Skeletal muscle satellite cell (primary cell): ENCODE measurements at regions not wholly inside any gene's neighbourhood (a gene's known extent, or its start where the extent isn't known, plus 50 kb on each side); places are given as distances from the start of the nearest gene placed in this dataset.

Source experiments
- H3K27me3 ChIP-seq: 2 replicates; pipeline ENCODE4 v1.7.0; 2013; ENCODE audit warnings: low read length; ENCODE audit not compliant: control insufficient read depth, insufficient read depth
- H3K36me3 ChIP-seq: 2 replicates; pipeline ENCODE4 v1.7.0; 2013; ENCODE audit warnings: mild to moderate bottlenecking, control low read depth, low read length; ENCODE audit not compliant: insufficient read depth
- H3K4me1 ChIP-seq: 2 replicates; pipeline ENCODE4 v1.7.0; 2013; ENCODE audit warnings: low read length; ENCODE audit not compliant: control insufficient read depth, insufficient read depth
- H3K4me2 ChIP-seq: 2 replicates; pipeline ENCODE4 v1.7.0; 2013; ENCODE audit warnings: mild to moderate bottlenecking, low read length
- H3K4me3 ChIP-seq: 2 replicates; pipeline ENCODE4 v1.7.0; 2013; ENCODE audit warnings: low read length
- H3K9ac ChIP-seq: 2 replicates; pipeline ENCODE4 v1.7.0; 2013; ENCODE audit warnings: mild to moderate bottlenecking, low read depth, low read length, moderate library complexity
- H3K9me3 ChIP-seq: replicated peaks from 2 replicates; pipeline ENCODE4 v1.7.0; 2013; ENCODE audit warnings: mild to moderate bottlenecking, control low read depth, low read length

GRCh38 chr20:43825051-43825402, 89.6 kb upstream of the TOX2 start:
- H3K27me3 ChIP-seq, result peaks cover 59% of the 10 kb centered on the region
- no peak overlapping the region for H3K4me3 ChIP-seq
- H3K4me1 ChIP-seq, result no peaks in the 10 kb centered on the region
- no peak overlapping the region for H3K4me2 ChIP-seq
- H3K9me3 ChIP-seq, result no peaks in the 10 kb centered on the region
- no peak overlapping the region for H3K9ac ChIP-seq
- H3K36me3 ChIP-seq, result no peaks in the 10 kb centered on the region

DNA sequence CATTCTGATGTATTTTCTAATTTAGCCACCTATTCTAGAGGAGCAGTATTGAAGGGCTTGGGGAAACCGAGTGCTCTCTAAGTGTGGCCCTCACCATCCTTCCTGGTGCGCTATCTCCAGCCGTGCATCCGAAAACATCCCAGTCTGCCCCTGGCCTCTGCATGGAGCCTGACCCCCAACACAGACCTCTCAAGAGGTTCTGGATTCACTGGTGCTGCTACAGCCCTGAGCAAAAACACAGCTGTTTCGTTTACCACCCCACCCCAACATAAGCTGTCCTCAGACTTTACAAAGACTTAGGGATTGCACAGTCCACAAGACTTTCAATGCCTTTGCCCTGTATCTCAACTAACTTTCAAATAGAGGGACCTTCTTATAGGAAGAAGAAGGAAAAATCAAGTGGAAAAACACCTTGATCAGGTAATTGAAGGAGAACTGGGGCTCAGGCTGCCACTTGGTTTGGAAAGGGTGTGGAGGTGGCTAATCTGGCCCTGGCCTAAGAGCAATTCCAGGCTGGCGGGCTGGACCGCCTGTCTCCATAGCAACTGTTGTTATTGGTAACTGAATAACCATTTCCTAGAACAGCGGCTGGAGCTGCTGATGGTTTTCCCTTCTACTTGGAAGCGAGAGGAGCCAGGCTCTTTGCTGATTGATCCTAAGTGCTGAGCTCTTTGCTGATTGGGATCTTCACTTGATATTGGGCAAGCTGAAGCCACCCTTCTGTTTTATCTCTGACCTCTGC, 90.2 kb upstream of the TOX2 start:
- Histone ChIP-seq H3K4me3 (no peak overlapping the region), H3K4me1 (no peaks in the 10 kb centered on the region), H3K4me2 (no peak overlapping the region), H3K9me3 (no peaks in the 10 kb centered on the region), H3K36me3 (no peaks in the 10 kb centered on the region), H3K27me3 (peaks cover 57% of the 10 kb centered on the region), H3K9ac (no peak overlapping the region)

GRCh38 chr20:43821795-43822194, 92.9 kb upstream of the TOX2 start:
- H3K4me2 ChIP-seq, result no peak overlapping the region
- no peaks in the 10 kb centered on the region for H3K9me3 ChIP-seq
- H3K27me3 ChIP-seq, result peaks cover 35% of the 10 kb centered on the region
- no peak overlapping the region for H3K4me3 ChIP-seq
- H3K9ac ChIP-seq, result no peak overlapping the region
- no peaks in the 10 kb centered on the region for H3K4me1 ChIP-seq
- H3K36me3 ChIP-seq, result no peaks in the 10 kb centered on the region

GRCh38 chr20:43820731-43821330, 93.8 kb upstream of the TOX2 start:
- no peak overlapping the region for H3K4me2 ChIP-seq

GRCh38 chr20:43812216-43812615, 85.4 kb upstream of the GTSF1L start:
- H3K27me3 ChIP-seq, result no peaks in the 10 kb centered on the region
- H3K9me3 ChIP-seq, result no peaks in the 10 kb centered on the region

More at GRCh38 chr20:43820731-43821330, 93.8 kb upstream of the TOX2 start:
- no peak overlapping the region for H3K4me3 ChIP-seq
- H3K4me1 ChIP-seq, result no peaks in the 10 kb centered on the region
- H3K27me3 ChIP-seq, result peaks cover 25% of the 10 kb centered on the region
- no peaks in the 10 kb centered on the region for H3K36me3 ChIP-seq
- H3K9me3 ChIP-seq, result no peaks in the 10 kb centered on the region
- no peak overlapping the region for H3K9ac ChIP-seq

GRCh38 chr20:43809206-43809819, 82.5 kb upstream of the GTSF1L start:
- Histone ChIP-seq H3K9ac (no peak overlapping the region), H3K36me3 (no peaks in the 10 kb centered on the region), H3K4me1 (no peaks in the 10 kb centered on the region), H3K4me2 (no peak overlapping the region), H3K4me3 (no peak overlapping the region), H3K9me3 (no peaks in the 10 kb centered on the region), H3K27me3 (no peaks in the 10 kb centered on the region)

More at GRCh38 chr20:43812216-43812615, 85.4 kb upstream of the GTSF1L start:
- H3K4me1 ChIP-seq, result no peaks in the 10 kb centered on the region
- H3K9ac ChIP-seq, result no peak overlapping the region
- H3K4me2 ChIP-seq, result no peak overlapping the region
- no peaks in the 10 kb centered on the region for H3K36me3 ChIP-seq
- no peak overlapping the region for H3K4me3 ChIP-seq

GRCh38 chr20:43804781-43805180, 78.0 kb upstream of the GTSF1L start:
- Histone ChIP-seq H3K4me3 (no peak overlapping the region), H3K4me1 (no peaks in the 10 kb centered on the region), H3K9me3 (no peaks in the 10 kb centered on the region), H3K4me2 (no peak overlapping the region), H3K9ac (no peak overlapping the region), H3K27me3 (peaks cover 6% of the 10 kb centered on the region), H3K36me3 (no peaks in the 10 kb centered on the region)

- H3K4me2 ChIP-seq, result no peak overlapping the region
- no peaks in the 10 kb centered on the region for H3K36me3 ChIP-seq
- no peaks in the 10 kb centered on the region for H3K9me3 ChIP-seq
- H3K27me3 ChIP-seq, result peaks cover 21% of the 10 kb centered on the region
- H3K4me3 ChIP-seq, result no peak overlapping the region
- no peak overlapping the region for H3K9ac ChIP-seq
- H3K4me1 ChIP-seq, result no peaks in the 10 kb centered on the region
These were observed 76.5 kb upstream of the GTSF1L start for GRCh38 chr20:43803276-43803675.

GRCh38 chr20:43800186-43800585, 73.4 kb upstream of the GTSF1L start:
- Histone ChIP-seq H3K9me3 (no peaks in the 10 kb centered on the region), H3K4me1 (no peaks in the 10 kb centered on the region), H3K27me3 (peaks cover 40% of the 10 kb centered on the region), H3K4me3 (no peak overlapping the region), H3K9ac (no peak overlapping the region), H3K4me2 (no peak overlapping the region), H3K36me3 (no peaks in the 10 kb centered on the region)

DNA sequence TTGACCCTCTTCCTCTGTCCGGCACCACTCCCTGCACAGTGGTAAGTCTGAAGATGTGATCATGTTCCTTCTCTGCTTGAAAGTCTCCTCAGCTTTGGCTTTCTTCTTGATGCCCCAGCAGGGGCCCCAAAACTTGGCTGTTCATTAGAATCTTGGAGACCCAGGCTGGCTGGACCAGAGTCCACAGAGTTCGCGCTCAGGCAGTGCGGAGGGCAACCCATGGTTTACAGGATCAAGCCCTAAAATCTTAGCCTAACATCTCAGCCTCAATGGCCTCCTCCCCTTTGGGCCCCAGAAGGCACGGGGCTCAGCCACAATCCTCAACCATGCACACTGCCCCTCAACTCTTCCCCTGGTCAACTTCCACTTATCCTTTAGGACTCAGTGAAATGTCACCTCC, 72.9 kb upstream of the GTSF1L start:
- Histone ChIP-seq H3K36me3 (no peaks in the 10 kb centered on the region), H3K4me2 (no peak overlapping the region), H3K27me3 (peaks cover 44% of the 10 kb centered on the region), H3K4me3 (no peak overlapping the region), H3K4me1 (no peaks in the 10 kb centered on the region), H3K9ac (no peak overlapping the region), H3K9me3 (no peaks in the 10 kb centered on the region)

DNA sequence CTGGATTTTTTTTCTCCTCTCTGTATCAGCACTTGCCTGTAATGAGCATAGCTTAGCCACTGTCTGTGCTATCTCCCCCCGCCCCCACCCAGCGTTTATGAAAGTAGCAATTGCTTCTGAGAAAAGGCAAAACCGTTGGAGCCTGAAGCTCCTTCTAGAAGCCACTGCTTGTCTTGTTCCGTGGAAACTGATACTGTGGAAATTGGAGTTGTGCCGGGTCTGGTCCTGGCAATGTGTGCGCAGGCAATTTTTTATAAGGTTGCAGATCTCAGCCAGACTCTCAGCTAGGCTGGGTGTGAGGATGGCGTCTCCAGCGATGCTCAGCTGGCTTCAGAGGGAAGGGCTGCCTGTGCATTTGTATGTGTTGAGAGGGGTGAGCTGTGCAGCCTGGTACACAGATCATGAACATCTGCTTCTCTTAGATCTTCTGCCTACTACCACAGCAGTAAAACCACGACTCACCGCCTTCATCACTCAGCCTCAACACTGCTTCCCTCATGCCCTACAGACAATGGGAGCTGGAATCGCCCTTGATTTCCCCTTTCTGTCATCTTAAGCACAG, 72.4 kb upstream of the GTSF1L start:
- H3K27me3 ChIP-seq, result peaks cover 50% of the 10 kb centered on the region
- H3K4me1 ChIP-seq, result no peaks in the 10 kb centered on the region
- no peaks in the 10 kb centered on the region for H3K36me3 ChIP-seq
- no peak overlapping the region for H3K4me2 ChIP-seq
- no peaks in the 10 kb centered on the region for H3K9me3 ChIP-seq
- H3K4me3 ChIP-seq, result no peak overlapping the region
- H3K9ac ChIP-seq, result no peak overlapping the region
